ENCODE measurements at regions not wholly inside any gene's neighbourhood (a gene's known extent, or its start where the extent isn't known, plus 50 kb on each side); places are given as distances from the start of the nearest gene placed in this dataset.

- no peaks in the 10 kb centered on the region for H3K4me1 ChIP-seq
- no peaks in the 10 kb centered on the region for H3K36me3 ChIP-seq
- H3K9me3 ChIP-seq: no peaks in the 10 kb centered on the region
- intact Hi-C loops (cut with DNase I; ENCODE audit: low total_unique reads): no loop called here
- no peak overlapping the region for H3K27ac ChIP-seq
- no peak for DNase-seq
- TF ChIP-seq CTCF (IDR thresholded peaks at IDR 0.05): no peak
- H3K4me3 ChIP-seq: no peak overlapping the region
- peaks cover 0 to 14% of the 10 kb centered on the region in 2 donors for H3K27me3 ChIP-seq
Measured at GRCh38 chr11:19409307-19409706, 168.6 kb upstream of the E2F8 start.

- TF ChIP-seq CTCF (IDR thresholded peaks at IDR 0.05): no peak
- Histone ChIP-seq H3K4me3 (no peak overlapping the region), H3K36me3 (no peaks in the 10 kb centered on the region), H3K9me3 (no peaks in the 10 kb centered on the region), H3K4me1 (no peaks in the 10 kb centered on the region), H3K27me3 (peaks cover 0 to 14% of the 10 kb centered on the region in 2 donors), H3K27ac (no peak overlapping the region)
- intact Hi-C loops (cut with DNase I; ENCODE audit: low total_unique reads): no loop called here
- DNase-seq: no peak
Measured at GRCh38 chr11:19407677-19408270, 167.0 kb upstream of the E2F8 start.

GRCh38 chr11:19405966-19406365 is 165.2 kb upstream of the E2F8 start:
- intact Hi-C loops (cut with DNase I; ENCODE audit: low total_unique reads): no loop called here

GRCh38 chr11:19404787-19405186 is 164.0 kb upstream of the E2F8 start:
- no peak for DNase-seq
- H3K27me3 ChIP-seq: no peaks in the 10 kb centered on the region

More at GRCh38 chr11:19405966-19406365, 165.2 kb upstream of the E2F8 start:
- Histone ChIP-seq H3K27me3 (peaks cover 0 to 4% of the 10 kb centered on the region in 2 donors), H3K9me3 (no peaks in the 10 kb centered on the region), H3K27ac (no peak overlapping the region), H3K4me1 (no peaks in the 10 kb centered on the region), H3K4me3 (no peak overlapping the region), H3K36me3 (no peaks in the 10 kb centered on the region)
- DNase-seq: no peak
- no peak for TF ChIP-seq CTCF (IDR thresholded peaks at IDR 0.05)

GRCh38 chr11:19403196-19403895 is 162.6 kb upstream of the E2F8 start:
- Histone ChIP-seq H3K9me3 (no peaks in the 10 kb centered on the region), H3K4me3 (no peak overlapping the region), H3K36me3 (no peaks in the 10 kb centered on the region), H3K4me1 (no peaks in the 10 kb centered on the region), H3K27ac (no peak overlapping the region), H3K27me3 (no peaks in the 10 kb centered on the region)
- no peak for DNase-seq
- no peak for TF ChIP-seq CTCF (IDR thresholded peaks at IDR 0.05)
- intact Hi-C loops (cut with DNase I; ENCODE audit: low total_unique reads): no loop called here

More at GRCh38 chr11:19404787-19405186, 164.0 kb upstream of the E2F8 start:
- no peaks in the 10 kb centered on the region for H3K4me1 ChIP-seq
- no peaks in the 10 kb centered on the region for H3K9me3 ChIP-seq
- no peak overlapping the region for H3K4me3 ChIP-seq
- no peaks in the 10 kb centered on the region for H3K36me3 ChIP-seq
- intact Hi-C loops (cut with DNase I; ENCODE audit: low total_unique reads): no loop called here
- TF ChIP-seq CTCF (IDR thresholded peaks at IDR 0.05): no peak
- H3K27ac ChIP-seq: no peak overlapping the region

Measured in tibial artery (tissue), 4 donors.